ENCODE measurements at regions not wholly inside any gene's neighbourhood (a gene's known extent, or its start where the extent isn't known, plus 50 kb on each side); places are given as distances from the start of the nearest gene placed in this dataset.

DNA sequence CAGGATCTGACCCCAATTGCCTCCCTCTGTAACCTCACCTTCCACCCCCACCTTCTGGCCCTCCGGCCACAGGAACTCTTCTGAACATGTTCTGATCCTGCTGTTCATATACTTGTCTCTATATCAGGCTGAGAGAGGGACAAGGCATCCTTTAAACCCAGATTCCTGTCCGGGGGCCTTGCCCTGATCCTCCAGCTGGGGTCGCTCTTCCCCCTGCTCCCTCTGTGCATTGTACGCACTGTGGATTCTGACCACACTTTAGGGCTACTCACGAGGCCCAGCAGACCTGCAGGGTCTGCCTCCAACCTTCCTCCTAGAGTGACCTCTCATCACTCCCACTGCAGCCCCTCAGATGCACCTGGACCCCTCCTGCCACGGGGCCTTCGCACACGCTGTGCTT lies 269.3 kb downstream of the UQCRFS1 start:
- no peak for DNase-seq (ENCODE audit: low spot score)
- FAIRE-seq = no peak

GRCh38 chr19:28941833-28942232 lies 271.1 kb downstream of the UQCRFS1 start:
- peak; percentile 9 for FAIRE-seq

GRCh38 chr19:28940751-28941500 lies 272.0 kb downstream of the UQCRFS1 start:
- DNase-seq (ENCODE audit: low spot score) = peak; percentile 50
- peak; percentile 99 for FAIRE-seq

More at GRCh38 chr19:28941833-28942232, 271.1 kb downstream of the UQCRFS1 start:
- DNase-seq (ENCODE audit: low spot score) = no peak

GRCh38 chr19:28939236-28939635 lies 273.7 kb downstream of the UQCRFS1 start:
- FAIRE-seq = no peak
- no peak for DNase-seq (ENCODE audit: low spot score)

DNA sequence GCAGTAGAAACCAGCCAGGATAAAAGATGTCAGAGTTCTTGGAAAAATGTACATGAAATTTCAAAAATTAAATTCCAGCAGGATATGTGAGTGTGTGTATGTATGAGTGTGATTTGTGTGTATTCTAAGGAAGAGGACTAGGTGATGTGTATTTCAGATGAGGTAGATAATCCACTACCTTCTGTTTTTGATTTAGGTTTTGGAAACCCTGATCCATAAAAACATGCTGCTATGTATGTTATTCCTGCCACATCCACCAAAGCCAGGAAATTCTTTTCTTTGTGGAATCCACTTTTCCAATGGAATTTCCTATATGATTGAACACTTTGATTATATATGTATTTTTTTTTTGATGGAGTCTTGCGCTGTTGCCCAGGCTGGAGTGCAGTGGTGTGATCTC lies 276.9 kb downstream of the UQCRFS1 start:
- no peak for DNase-seq (ENCODE audit: low spot score)
- no peak for FAIRE-seq

DNA sequence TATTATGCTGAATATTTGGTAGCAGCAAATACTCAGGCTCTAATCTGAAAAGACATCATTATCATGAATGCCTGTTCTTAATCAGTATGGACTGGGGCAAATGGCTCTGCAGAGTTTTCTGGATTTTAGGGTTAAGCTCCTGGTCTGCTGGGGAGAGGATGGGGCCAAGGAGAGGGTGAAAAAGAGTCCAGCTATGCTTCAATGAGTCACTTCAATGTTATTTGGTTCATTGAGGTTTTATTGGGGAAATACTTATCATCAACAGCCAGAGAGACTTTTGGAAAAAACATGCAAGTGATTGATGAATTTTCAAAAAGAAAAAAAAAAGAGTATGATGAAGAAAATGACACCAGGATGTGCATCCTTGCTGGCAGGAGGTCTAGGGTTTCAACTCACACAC lies 278.3 kb downstream of the UQCRFS1 start:
- FAIRE-seq (no peak), DNase-seq (ENCODE audit: low spot score) (peak; percentile 64)

- FAIRE-seq = no peak
- no peak for DNase-seq (ENCODE audit: low spot score)
These were observed 279.9 kb downstream of the UQCRFS1 start for GRCh38 chr19:28933039-28933438.

GRCh38 chr19:28932446-28932845 lies 280.5 kb downstream of the UQCRFS1 start:
- DNase-seq (ENCODE audit: low spot score) = no peak
- no peak for FAIRE-seq

GRCh38 chr19:28929006-28929405 lies 283.9 kb downstream of the UQCRFS1 start:
- FAIRE-seq (no peak), DNase-seq (ENCODE audit: low spot score) (no peak)

- FAIRE-seq (no peak), DNase-seq (ENCODE audit: low spot score) (no peak)
These were observed 285.5 kb downstream of the UQCRFS1 start for GRCh38 chr19:28927456-28927855.

DNA sequence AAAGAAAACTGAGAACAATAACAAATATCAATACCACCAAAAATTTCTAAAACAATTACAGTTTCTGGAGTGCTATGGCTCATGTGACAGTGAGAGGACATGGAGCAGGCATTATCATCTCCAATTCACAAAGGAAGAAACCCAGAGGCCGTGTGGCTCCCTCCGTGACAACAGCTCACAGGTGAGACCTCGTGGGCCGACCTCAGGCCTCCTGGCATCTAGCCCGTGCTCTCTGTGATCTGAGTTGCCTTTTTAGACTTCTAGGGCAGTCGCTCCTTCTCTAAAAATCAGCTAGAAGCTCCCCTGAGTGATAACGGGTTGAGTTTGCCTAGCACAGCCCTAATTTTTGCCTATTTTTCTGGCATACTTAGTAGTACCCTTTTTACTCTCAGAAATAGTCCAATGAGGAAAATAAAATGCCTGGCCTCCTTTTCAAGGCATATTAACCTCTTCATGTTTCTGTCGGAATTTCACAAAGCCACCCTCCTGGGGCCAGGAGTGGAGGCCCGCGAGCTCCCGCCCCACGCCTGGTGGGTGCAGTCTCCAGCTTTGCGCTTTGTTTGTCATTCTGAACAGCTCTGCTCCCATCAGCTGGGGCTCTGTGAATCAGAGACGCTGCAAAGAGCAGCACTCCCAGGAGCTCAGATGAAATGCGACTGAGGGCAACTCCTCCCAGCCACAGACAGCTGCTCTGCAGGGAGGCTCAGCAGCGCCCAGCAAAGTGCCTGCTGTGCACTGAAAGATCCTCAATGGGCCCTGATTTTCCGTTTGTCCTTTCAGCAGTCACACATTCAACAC lies 292.5 kb downstream of the UQCRFS1 start:
- no peak for FAIRE-seq
- no peak for DNase-seq (ENCODE audit: low spot score)

GRCh38 chr19:28917621-28918020 lies 295.3 kb downstream of the UQCRFS1 start:
- no peak for DNase-seq (ENCODE audit: low spot score)
- FAIRE-seq = no peak

GRCh38 chr19:28915737-28916460 lies 297.1 kb downstream of the UQCRFS1 start:
- DNase-seq (ENCODE audit: low spot score) = no peak
- no peak for FAIRE-seq

GRCh38 chr19:28915202-28915601 lies 297.7 kb downstream of the UQCRFS1 start:
- FAIRE-seq = no peak
- DNase-seq (ENCODE audit: low spot score) = no peak

GRCh38 chr19:28914173-28914572 lies 298.8 kb downstream of the UQCRFS1 start:
- DNase-seq (ENCODE audit: low spot score) (no peak), FAIRE-seq (no peak)

DNA sequence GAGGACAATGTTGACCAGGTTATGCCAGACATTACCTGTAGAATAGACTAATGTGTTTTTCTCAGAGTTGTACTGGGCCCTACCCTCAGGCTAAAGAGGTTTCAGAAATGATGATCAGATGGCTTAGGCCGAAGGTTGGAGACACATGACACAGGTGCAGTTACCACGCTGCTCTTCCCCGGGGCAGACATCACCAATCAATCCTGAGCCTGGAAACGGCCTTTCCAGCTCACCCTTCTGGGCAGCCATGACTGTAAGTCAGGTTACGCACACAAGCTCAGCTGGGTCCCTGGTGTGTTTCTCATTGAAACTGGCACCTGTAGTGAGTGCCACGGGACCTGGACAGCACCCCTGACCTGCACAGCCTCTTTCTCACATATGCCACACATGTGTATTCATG lies 299.3 kb downstream of the UQCRFS1 start:
- FAIRE-seq (no peak), DNase-seq (ENCODE audit: low spot score) (no peak)

GRCh38 chr19:28908941-28909340 lies 304.0 kb downstream of the UQCRFS1 start:
- FAIRE-seq = peak; percentile 74
- no peak for DNase-seq (ENCODE audit: low spot score)

DNA sequence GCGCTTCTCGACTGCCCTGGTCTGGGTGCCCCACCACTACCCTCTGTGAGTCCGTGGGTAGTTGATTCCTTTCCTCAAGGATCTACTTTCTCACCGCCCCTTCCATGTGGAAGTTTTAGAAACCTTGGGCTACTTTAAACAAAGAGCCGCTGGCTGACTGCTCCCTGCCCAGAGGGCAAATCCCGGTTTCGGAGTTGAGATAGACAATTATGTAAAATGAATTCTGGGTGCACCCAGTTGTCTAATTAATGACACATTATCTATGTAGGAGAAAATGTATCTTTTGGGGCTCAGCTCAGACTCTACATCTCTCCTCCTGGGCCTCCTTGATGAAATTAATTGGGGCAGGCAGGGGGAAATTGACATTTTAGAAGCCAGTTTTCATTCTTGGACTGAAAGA lies 305.4 kb downstream of the UQCRFS1 start:
- DNase-seq (ENCODE audit: low spot score) = no peak
- FAIRE-seq = no peak

DNA sequence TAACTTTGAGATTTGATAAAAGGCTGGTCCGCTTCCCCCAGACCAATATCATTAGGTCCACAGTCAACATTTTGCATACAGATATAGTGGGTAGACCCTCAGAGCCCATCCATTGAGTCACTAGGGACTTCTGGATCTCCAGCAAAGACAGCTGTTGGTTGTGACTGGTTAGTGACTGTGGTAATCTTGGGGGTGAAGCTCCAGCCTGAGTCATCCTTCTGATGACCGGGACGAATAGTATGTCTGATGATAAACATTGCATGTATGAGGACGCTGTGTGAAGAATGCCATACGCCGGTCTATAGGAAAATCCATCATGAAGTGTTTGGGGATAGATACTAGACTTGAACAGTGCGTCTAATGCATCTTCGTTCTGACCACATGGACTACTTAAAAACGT lies 307.0 kb downstream of the UQCRFS1 start:
- DNase-seq (ENCODE audit: low spot score) (no peak), FAIRE-seq (peak; percentile 30)

DNA sequence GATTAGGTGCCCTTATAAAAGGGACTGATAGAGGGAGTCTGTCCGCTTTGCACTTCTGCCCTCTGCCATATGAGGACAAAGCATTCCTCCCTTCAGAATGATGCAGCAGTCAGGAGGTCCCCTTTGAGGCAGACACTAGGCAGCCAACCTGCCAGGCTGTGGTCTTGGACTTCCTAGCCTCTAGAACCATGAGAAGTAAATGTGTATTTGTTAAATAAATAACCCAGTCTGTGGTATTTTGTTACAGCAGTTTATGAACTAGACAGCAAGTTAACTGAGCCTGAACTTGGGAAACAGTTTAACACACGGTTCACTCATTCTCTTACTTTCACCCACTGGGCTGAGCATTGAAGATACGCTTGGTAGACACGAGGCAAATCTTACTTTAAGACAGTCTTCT lies 313.2 kb downstream of the UQCRFS1 start:
- DNase-seq (ENCODE audit: low spot score) = no peak
- no peak for FAIRE-seq

DNA sequence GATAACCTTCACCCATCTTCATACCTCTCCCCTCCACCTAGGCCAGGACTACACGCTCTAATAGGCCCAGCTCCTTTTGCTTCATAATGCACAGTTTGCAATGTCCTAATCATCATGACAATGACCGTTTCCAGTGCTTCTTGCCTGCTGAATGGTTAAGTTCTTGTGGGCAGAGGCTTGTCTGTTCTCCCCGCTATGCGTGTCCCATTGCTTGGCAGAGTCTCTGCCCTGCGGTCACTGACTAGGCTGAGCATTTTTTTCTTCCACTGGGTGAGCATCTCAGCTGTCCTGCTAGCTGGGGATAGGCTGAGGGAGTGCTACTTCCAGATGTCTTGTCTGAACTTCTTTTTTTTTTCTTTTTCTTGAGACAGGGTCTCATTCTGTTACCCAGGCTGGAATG lies 314.7 kb downstream of the UQCRFS1 start:
- FAIRE-seq = peak; percentile 59
- no peak for DNase-seq (ENCODE audit: low spot score)

Data from urothelium cell line (cell line).